GM12891 (cell line): ENCODE measurements at regions not wholly inside any gene's neighbourhood (a gene's known extent, or its start where the extent isn't known, plus 50 kb on each side); places are given as distances from the start of the nearest gene placed in this dataset.

Source experiments
- DNase-seq: peaks from one replicate; pipeline ENCODE4 v3.0.0; 2011; ENCODE audit warnings: low spot score; ENCODE audit not compliant: insufficient read length
- FAIRE-seq: peaks from 2 replicates; lab custom pipeline; 2011; peaks lifted over from hg19 to GRCh38; lab: Jason Lieb, UNC
- PAX5 ChIP-seq: IDR thresholded peaks from 2 replicates; pipeline ENCODE4 v1.6.1; 2011; ENCODE audit warnings: low read length, moderate library complexity, mild to moderate bottlenecking; ENCODE audit not compliant: insufficient read depth, severe bottlenecking
- POLR2A ChIP-seq: IDR thresholded peaks from 2 replicates; pipeline ENCODE4 v1.6.1; 2011; ENCODE audit warnings: low read depth, low read length, control low read depth
- POLR2AphosphoS5 ChIP-seq: IDR thresholded peaks from 2 replicates; pipeline ENCODE4 v1.6.1; 2011; ENCODE audit warnings: low read depth, low read length, control low read depth
- POU2F2 ChIP-seq: IDR thresholded peaks from 2 replicates; pipeline ENCODE4 v1.6.1; 2011; ENCODE audit warnings: low read depth, mild to moderate bottlenecking, control low read depth, low read length, moderate library complexity
- SPI1 ChIP-seq: IDR thresholded peaks from 2 replicates; pipeline ENCODE4 v1.6.1; 2011; ENCODE audit warnings: low read depth, low read length, control low read depth
- TAF1 ChIP-seq: IDR thresholded peaks from 2 replicates; pipeline ENCODE4 v1.6.1; 2011; ENCODE audit warnings: low read depth, low read length, control low read depth

- no peak for TF ChIP-seq POLR2AphosphoS5
- no peak for TF ChIP-seq POLR2A
- no peak for TF ChIP-seq PAX5
- no peak for TF ChIP-seq TAF1
- TF ChIP-seq POU2F2, result no peak
- TF ChIP-seq SPI1, result no peak
- DNase-seq, result no peak
- FAIRE-seq, result no peak
Observed at GRCh38 chr10:8543361-8544056, 489.0 kb downstream of the GATA3 start.

GRCh38 chr10:8544057-8544380, 489.5 kb downstream of the GATA3 start:
- DNase-seq, result no peak
- no peak for FAIRE-seq
- no peak for TF ChIP-seq POLR2AphosphoS5
- no peak for TF ChIP-seq SPI1
- TF ChIP-seq PAX5, result no peak
- no peak for TF ChIP-seq POLR2A
- no peak for TF ChIP-seq TAF1

- no peak for DNase-seq
- TF ChIP-seq POLR2AphosphoS5, result no peak
- TF ChIP-seq POLR2A, result no peak
- no peak for TF ChIP-seq TAF1
- FAIRE-seq, result no peak
Observed at GRCh38 chr10:8544500-8544899, 490.0 kb downstream of the GATA3 start.

- no peak for FAIRE-seq
- DNase-seq, result no peak
- TF ChIP-seq POU2F2 (no peak), PAX5 (no peak), TAF1 (no peak), POLR2AphosphoS5 (no peak), POLR2A (no peak), SPI1 (no peak)
Observed at GRCh38 chr10:8554574-8554973, 500.1 kb downstream of the GATA3 start.

- TF ChIP-seq TAF1, result no peak
- TF ChIP-seq PAX5, result no peak
- no peak for TF ChIP-seq SPI1
- no peak for TF ChIP-seq POLR2A
- TF ChIP-seq POU2F2, result no peak
- TF ChIP-seq POLR2AphosphoS5, result no peak
- no peak for DNase-seq
- no peak for FAIRE-seq
Observed at GRCh38 chr10:8556321-8556720, 501.8 kb downstream of the GATA3 start.

- no peak for DNase-seq
- no peak for FAIRE-seq
- no peak for TF ChIP-seq POLR2AphosphoS5
- TF ChIP-seq TAF1, result no peak
- TF ChIP-seq POLR2A, result no peak
- no peak for TF ChIP-seq POU2F2
- no peak for TF ChIP-seq SPI1
- no peak for TF ChIP-seq PAX5
Observed at GRCh38 chr10:8563478-8563877, 509.0 kb downstream of the GATA3 start.

- no peak for FAIRE-seq
- TF ChIP-seq POLR2A, result no peak
- no peak for TF ChIP-seq TAF1
- no peak for TF ChIP-seq PAX5
- no peak for TF ChIP-seq POLR2AphosphoS5
- no peak for TF ChIP-seq SPI1
- TF ChIP-seq POU2F2, result no peak
- no peak for DNase-seq
Observed at GRCh38 chr10:8566737-8567136, 512.2 kb downstream of the GATA3 start.

GRCh38 chr10:8568401-8568800, 513.9 kb downstream of the GATA3 start:
- TF ChIP-seq POU2F2 (no peak), POLR2AphosphoS5 (no peak), POLR2A (no peak), PAX5 (no peak), TAF1 (no peak), SPI1 (no peak)
- DNase-seq, result no peak
- FAIRE-seq, result no peak

- DNase-seq (no peak), FAIRE-seq (no peak)
- TF ChIP-seq POU2F2 (no peak), SPI1 (no peak), POLR2AphosphoS5 (no peak), TAF1 (no peak), PAX5 (no peak), POLR2A (no peak)
Observed at GRCh38 chr10:8575620-8576019, 521.1 kb downstream of the GATA3 start.

GRCh38 chr10:8576281-8576680, 521.8 kb downstream of the GATA3 start:
- TF ChIP-seq TAF1, result no peak
- no peak for TF ChIP-seq POU2F2
- no peak for TF ChIP-seq POLR2A
- TF ChIP-seq PAX5, result no peak
- TF ChIP-seq POLR2AphosphoS5, result no peak
- no peak for TF ChIP-seq SPI1

GRCh38 chr10:8576911-8577310, 522.4 kb downstream of the GATA3 start:
- TF ChIP-seq TAF1 (no peak), POLR2AphosphoS5 (no peak), POLR2A (no peak), PAX5 (no peak), POU2F2 (no peak), SPI1 (no peak)
- no peak for FAIRE-seq
- no peak for DNase-seq

More at GRCh38 chr10:8576281-8576680, 521.8 kb downstream of the GATA3 start:
- DNase-seq (no peak), FAIRE-seq (no peak)
